HepG2 (cell line): ENCODE measurements at regions not wholly inside any gene's neighbourhood (a gene's known extent, or its start where the extent isn't known, plus 50 kb on each side); places are given as distances from the start of the nearest gene placed in this dataset.

Experiments
- AGO1 ChIP-seq: fragments of 200-400 bp; formaldehyde crosslinking; IDR thresholded peaks from 2 replicates; pipeline ENCODE4 v1.6.1; 2017; ENCODE audit warnings: mild to moderate bottlenecking, low read depth, low read length, moderate library complexity; ENCODE audit not compliant: poor library complexity, severe bottlenecking
- ATAD3A ChIP-seq: sonication (generic); formaldehyde crosslinking; IDR thresholded peaks from 2 replicates; pipeline ENCODE4 v1.4.0; 2020; ENCODE audit warnings: missing genetic modification reagents
- ATF7 ChIP-seq, 2 experiments: fragments of 450-650 bp in 1 of 2; sonication (generic) in 1 of 2; formaldehyde crosslinking in 1 of 2; IDR thresholded peaks; 2 replicates each; pipeline versions ENCODE4 v1.4.0 to v1.6.1; 2016 to 2020; ENCODE audit warnings: antibody characterized with exemption in 1 of 2, mild to moderate bottlenecking in 1 of 2, missing genetic modification reagents in 1 of 2
- EP300 ChIP-seq, 3 experiments: sonication (generic) in 1 of 3; formaldehyde crosslinking in 1 of 3; IDR thresholded peaks; 2 replicates each; pipeline versions ENCODE4 v1.5.1 to v1.6.1; 2011 to 2020; ENCODE audit warnings: low read depth in 2 of 3, low read length in 2 of 3, borderline replicate concordance in 1 of 3, improper control_type of control experiment in 1 of 3, mild to moderate bottlenecking in 1 of 3, missing genetic modification reagents in 1 of 3, moderate library complexity in 1 of 3
- GLI4 ChIP-seq: sonication (generic); formaldehyde crosslinking; IDR thresholded peaks from 2 replicates; pipeline ENCODE4 v1.5.1; 2020; ENCODE audit warnings: missing genetic modification reagents, mild to moderate bottlenecking, moderate library complexity, borderline replicate concordance
- GPN1 ChIP-seq: sonication (generic); formaldehyde crosslinking; IDR thresholded peaks from 2 replicates; pipeline ENCODE4 v1.5.1; 2020; ENCODE audit warnings: missing genetic modification reagents, borderline replicate concordance
- GRHL1 ChIP-seq: sonication (generic); formaldehyde crosslinking; conservative IDR thresholded peaks from 2 replicates; pipeline ENCODE4 v1.8.0; 2022; ENCODE audit warnings: missing genetic modification reagents
- PRPF4 ChIP-seq: fragments of 200-400 bp; formaldehyde crosslinking; IDR thresholded peaks from 2 replicates; pipeline ENCODE4 v1.6.1; 2016; ENCODE audit warnings: low read length, low read depth; ENCODE audit not compliant: poor library complexity, severe bottlenecking
- SPEN ChIP-seq: sonication (generic); formaldehyde crosslinking; IDR thresholded peaks from 2 replicates; pipeline ENCODE4 v1.5.1; 2020; ENCODE audit warnings: low read depth, mild to moderate bottlenecking, missing genetic modification reagents
- STAG1 ChIP-seq: sonication (generic); formaldehyde crosslinking; IDR thresholded peaks from 2 replicates; pipeline ENCODE4 v1.4.0; 2020; ENCODE audit warnings: missing genetic modification reagents
- TP53 ChIP-seq: sonication (generic); formaldehyde crosslinking; conservative IDR thresholded peaks from 2 replicates; pipeline ENCODE4 v1.4.0; 2020; ENCODE audit warnings: missing genetic modification reagents
- ZFP1 ChIP-seq: IDR thresholded peaks from 2 replicates; pipeline ENCODE4 v1.6.1; 2016
- ZFP91 ChIP-seq: sonication (generic); formaldehyde crosslinking; IDR thresholded peaks from 2 replicates; pipeline ENCODE4 v1.9.0; 2022; ENCODE audit warnings: missing genetic modification reagents, mild to moderate bottlenecking, borderline replicate concordance
- ZHX2 ChIP-seq, 2 experiments: sonication (generic) in 1 of 2; formaldehyde crosslinking in 1 of 2; IDR thresholded peaks; 2 replicates each; pipeline versions ENCODE4 v1.6.1 to v1.9.0; 2014 to 2022; ENCODE audit warnings: antibody characterized with exemption in 1 of 2, borderline replicate concordance in 1 of 2, inconsistent platforms in 1 of 2, low read depth in 1 of 2, missing genetic modification reagents in 1 of 2
- ZNF10 ChIP-seq: sonication (generic); formaldehyde crosslinking; IDR thresholded peaks from 2 replicates; pipeline ENCODE4 v1.4.0; 2020; ENCODE audit warnings: mild to moderate bottlenecking, low read depth, missing genetic modification reagents, borderline replicate concordance
- ZNF552 ChIP-seq: sonication (generic); formaldehyde crosslinking; IDR thresholded peaks from 2 replicates; pipeline ENCODE4 v1.9.0; 2022; ENCODE audit warnings: missing genetic modification reagents, mild to moderate bottlenecking, borderline replicate concordance
- ZNF564 ChIP-seq: sonication (generic); formaldehyde crosslinking; IDR thresholded peaks from 2 replicates; pipeline ENCODE4 v1.8.1; 2023; ENCODE audit warnings: mild to moderate bottlenecking, missing genetic modification reagents
- ZNF614 ChIP-seq: IDR thresholded peaks from 2 replicates; pipeline ENCODE4 v1.6.1; 2018; ENCODE audit warnings: missing biosample characterization, missing genetic modification reagents, inconsistent platforms, borderline replicate concordance

- TF ChIP-seq ZHX2 (IDR thresholded peaks at IDR 0.05; ENCODE audit: low read depth) (no peak), ZHX2 (CRISPR knock-in tag; IDR thresholded peaks at IDR 0.05; ENCODE audit: borderline replicate concordance) (no peak), ZFP91 (CRISPR knock-in tag) (no peak), AGO1 (no peak), ZNF614 (CRISPR knock-in tag) (no peak), SPEN (CRISPR knock-in tag) (0 out of 2 replicates have a peak, but pooled peaks have one; percentile 30), TP53 (CRISPR knock-in tag) (no peak), GRHL1 (CRISPR knock-in tag) (no peak), ATF7 (IDR thresholded peaks at IDR 0.05) (peak; percentile 69), ATF7 (CRISPR knock-in tag; IDR thresholded peaks at IDR 0.05) (no peak), ZNF552 (CRISPR knock-in tag) (no peak), STAG1 (peak; percentile 47), ZFP1 (CRISPR knock-in tag) (no peak), PRPF4 (no peak), ZNF564 (CRISPR knock-in tag) (no peak), ATAD3A (no peak), ZNF10 (CRISPR knock-in tag) (no peak), GPN1 (CRISPR knock-in tag) (no peak), EP300 (IDR thresholded peaks at IDR 0.05; ENCODE audit: low read depth in 2 of 2, low read length in 2 of 2) (no peak), EP300 (CRISPR knock-in tag; IDR thresholded peaks at IDR 0.05; ENCODE audit: borderline replicate concordance) (no peak), GLI4 (CRISPR knock-in tag) (no peak)
These were observed 74.4 kb upstream of the ARL4D start (continued) for GRCh38 chr17:43324205-43324893.
